Thyroid gland (tissue), 4 donors: ENCODE measurements at regions not wholly inside any gene's neighbourhood (a gene's known extent, or its start where the extent isn't known, plus 50 kb on each side); places are given as distances from the start of the nearest gene placed in this dataset.

ENCODE experiments used
- POLR2A ChIP-seq, 2 donors: fragments of 450-650 bp; IDR thresholded peaks; one replicate each; pipeline ENCODE4 v1.6.1; 2017; ENCODE audit warnings: antibody characterized with exemption in 2 of 2, mild to moderate bottlenecking in 2 of 2, moderate library complexity in 1 of 2
- TF ChIP-seq, protein P1 (sequence below), 6 experiments: fragments of 200-600 bp in 3 of 6; fragments of 450-650 bp in 3 of 6; sonication (generic) in 3 of 6; IDR thresholded peaks; one replicate each; pipeline ENCODE4 v1.5.1; 2016 to 2019; ENCODE audit warnings: antibody characterized with exemption in 6 of 6, mild to moderate bottlenecking in 2 of 6, inconsistent platforms in 1 of 6, moderate library complexity in 1 of 6

DNA sequence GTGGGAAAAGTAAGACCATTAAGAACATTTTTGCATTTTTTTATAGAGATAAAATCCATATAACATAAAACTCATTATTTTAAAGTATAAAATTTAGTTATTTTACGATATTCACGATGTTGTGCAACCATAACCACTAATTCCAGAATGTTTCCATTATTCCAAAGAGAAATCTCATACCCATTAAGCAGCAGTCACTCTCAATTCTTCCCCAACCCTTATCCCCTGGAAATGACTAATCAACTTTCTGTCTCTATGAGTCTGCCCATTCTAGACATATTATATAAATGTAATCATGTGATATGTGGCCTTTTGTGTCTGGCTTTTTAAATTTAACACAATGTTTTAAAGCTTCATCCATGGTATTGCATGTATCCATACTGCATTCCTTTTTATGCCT lies 115.6 kb upstream of the ADAMTSL1 start:
- TF ChIP-seq, protein P1, sequence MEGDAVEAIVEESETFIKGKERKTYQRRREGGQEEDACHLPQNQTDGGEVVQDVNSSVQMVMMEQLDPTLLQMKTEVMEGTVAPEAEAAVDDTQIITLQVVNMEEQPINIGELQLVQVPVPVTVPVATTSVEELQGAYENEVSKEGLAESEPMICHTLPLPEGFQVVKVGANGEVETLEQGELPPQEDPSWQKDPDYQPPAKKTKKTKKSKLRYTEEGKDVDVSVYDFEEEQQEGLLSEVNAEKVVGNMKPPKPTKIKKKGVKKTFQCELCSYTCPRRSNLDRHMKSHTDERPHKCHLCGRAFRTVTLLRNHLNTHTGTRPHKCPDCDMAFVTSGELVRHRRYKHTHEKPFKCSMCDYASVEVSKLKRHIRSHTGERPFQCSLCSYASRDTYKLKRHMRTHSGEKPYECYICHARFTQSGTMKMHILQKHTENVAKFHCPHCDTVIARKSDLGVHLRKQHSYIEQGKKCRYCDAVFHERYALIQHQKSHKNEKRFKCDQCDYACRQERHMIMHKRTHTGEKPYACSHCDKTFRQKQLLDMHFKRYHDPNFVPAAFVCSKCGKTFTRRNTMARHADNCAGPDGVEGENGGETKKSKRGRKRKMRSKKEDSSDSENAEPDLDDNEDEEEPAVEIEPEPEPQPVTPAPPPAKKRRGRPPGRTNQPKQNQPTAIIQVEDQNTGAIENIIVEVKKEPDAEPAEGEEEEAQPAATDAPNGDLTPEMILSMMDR (IDR thresholded peaks at IDR 0.05): no peak
- no peak for TF ChIP-seq POLR2A (IDR thresholded peaks at IDR 0.05)
